SU-DHL-6 (cell line): ENCODE measurements at regions not wholly inside any gene's neighbourhood (a gene's known extent, or its start where the extent isn't known, plus 50 kb on each side); places are given as distances from the start of the nearest gene placed in this dataset.

Experiments used
- CTCF ChIP-seq: fragments of 200-600 bp; sonication (generic); IDR thresholded peaks from one replicate; pipeline ENCODE4 v1.5.1; 2017; ENCODE audit warnings: antibody characterized with exemption, mild to moderate bottlenecking, low read length, moderate library complexity; ENCODE audit not compliant: insufficient read depth, poor library complexity, severe bottlenecking
- EZH2phosphoT487 ChIP-seq: fragments of 200-600 bp; sonication (generic), shearing (Covaris generic); conservative IDR thresholded peaks from 2 replicates; pipeline ENCODE4 v1.6.1; 2018; ENCODE audit warnings: mild to moderate bottlenecking, antibody characterized with exemption, low read length, moderate library complexity, mixed read lengths

- TF ChIP-seq CTCF = no peak
- no peak for TF ChIP-seq EZH2phosphoT487
Measured at GRCh38 chr4:73317092-73317491, 58.5 kb upstream of the ANKRD17 start.
